Fibroblast of skin of scalp (primary cell): ENCODE measurements at regions not wholly inside any gene's neighbourhood (a gene's known extent, or its start where the extent isn't known, plus 50 kb on each side); places are given as distances from the start of the nearest gene placed in this dataset.
A peak's percentile ranks its signal among the peaks of the same experiment; 100 is the strongest.
"Not testable (repeated sequence)": the region's sequence is repeated elsewhere in the genome, so short reads cannot be mapped to it uniquely, and the experiment has no call there.

Experiments
- DNase-seq: peaks from one replicate; pipeline ENCODE4 v3.0.0-alpha.2; 2013

DNA sequence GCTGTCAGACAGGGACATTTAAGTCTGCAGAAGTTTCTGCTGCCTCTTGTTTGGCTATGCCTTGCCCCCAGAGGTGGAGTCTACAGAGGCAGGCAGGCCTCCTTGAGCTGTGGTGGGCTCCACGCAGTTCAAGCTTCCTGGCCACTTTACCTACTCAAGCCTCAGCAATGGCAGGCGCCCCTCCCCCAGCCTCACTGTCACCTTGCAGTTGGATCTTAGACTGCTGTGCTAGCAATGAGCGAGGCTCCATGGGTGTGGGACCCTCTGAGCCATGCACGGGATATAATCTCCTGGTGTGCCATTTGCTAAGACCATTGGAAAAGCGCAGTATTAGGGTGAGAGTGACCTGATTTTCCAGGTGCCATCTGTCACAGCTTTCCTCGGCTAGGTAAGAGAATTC is 542.7 kb upstream of the SEMA6A start:
- not testable (repeated sequence) for DNase-seq

DNA sequence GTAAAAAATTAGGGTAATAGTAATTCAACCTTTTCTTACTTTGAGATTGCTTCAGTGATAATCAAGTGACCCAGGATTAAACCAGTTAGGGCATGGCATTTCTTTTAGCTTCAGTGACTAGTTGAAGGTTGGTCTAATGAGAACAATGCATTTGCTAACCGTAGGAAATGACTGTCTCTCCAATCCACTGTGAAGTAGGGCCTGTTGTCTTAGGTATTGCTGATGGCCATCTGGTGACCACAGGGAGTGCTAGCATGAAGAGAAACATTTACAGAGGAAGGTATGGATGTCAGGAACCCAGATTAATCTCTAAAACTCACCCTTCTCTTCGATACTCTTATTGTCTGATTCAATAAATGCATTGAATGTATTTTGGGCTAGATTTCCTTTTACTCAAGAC is 535.9 kb upstream of the SEMA6A start:
- no peak for DNase-seq

DNA sequence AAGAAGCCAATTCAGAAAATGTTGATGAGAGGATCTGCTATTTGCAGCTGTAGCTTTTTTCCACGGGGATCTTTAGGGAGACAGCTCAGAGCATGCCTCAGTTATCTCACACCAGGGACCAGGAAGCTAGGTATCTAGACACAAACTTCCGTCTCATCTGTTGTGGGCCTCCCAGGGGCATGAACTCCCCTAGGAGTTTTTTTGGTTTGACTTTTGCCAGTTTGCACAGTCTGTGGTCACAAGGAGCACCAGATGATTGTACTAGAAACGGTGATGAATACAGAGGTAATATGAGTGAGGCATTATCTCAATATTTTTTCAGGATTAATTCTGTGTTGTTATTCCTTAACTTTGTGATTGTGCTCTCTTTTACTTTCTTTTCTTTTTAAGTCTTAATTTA is 533.2 kb upstream of the SEMA6A start:
- DNase-seq: no peak

DNA sequence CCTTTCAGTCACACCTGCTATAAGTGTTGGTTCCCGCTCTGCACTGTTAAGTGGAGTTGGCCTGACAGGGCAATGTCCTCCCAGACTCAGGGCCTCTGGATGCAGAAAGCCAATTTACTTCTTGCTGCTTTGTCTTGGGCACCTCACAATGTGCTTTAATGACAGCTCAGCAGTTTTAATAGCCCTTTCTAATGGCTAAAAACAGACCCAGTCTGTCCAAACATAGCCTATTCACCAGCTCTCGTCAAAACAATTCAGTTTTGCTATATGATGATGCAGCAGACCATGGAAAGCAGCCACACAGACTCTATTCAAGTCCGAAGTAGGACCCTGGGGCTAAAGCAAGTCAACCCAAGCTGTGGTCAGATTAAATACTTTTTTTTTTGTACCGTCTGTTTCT is 529.1 kb upstream of the SEMA6A start:
- DNase-seq: no peak

DNA sequence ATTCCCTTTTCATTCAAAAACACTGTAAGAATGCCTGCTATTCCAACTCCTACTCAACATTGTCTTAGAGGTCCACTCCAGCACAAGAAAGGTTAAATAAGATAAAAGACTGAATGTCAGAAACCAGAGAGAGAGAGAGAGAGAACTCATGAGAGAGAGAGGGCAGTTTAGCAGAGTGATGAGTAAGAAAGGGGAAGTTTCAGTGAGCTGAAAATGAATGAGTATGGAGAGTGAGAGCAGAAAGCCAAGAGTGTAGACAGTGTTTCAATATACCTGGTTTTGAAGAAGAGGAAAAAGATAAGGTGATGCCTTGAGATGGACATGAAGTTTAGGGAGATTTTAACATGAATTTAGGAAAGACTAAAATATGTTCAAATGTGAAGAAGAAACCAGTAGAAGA is 528.0 kb upstream of the SEMA6A start:
- DNase-seq: no peak

DNA sequence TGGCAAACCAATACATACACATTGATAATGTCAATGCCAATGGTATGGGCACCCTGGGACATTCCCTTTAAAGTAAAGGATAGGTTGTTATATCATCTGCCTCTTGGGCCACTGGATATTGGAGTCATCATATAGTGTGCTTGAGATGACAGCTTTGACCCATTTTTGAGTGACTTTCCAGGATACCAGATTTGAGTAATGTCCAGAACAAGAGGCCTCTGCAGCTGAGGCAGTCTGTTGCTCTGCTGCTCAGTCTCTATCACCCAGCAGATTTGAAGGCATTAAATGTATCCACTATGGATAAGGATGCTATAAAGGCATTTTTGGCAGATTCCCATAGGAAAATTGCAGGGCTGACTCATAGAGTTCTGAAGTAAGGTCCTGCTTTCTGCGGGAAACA is 525.6 kb upstream of the SEMA6A start:
- no peak for DNase-seq

DNA sequence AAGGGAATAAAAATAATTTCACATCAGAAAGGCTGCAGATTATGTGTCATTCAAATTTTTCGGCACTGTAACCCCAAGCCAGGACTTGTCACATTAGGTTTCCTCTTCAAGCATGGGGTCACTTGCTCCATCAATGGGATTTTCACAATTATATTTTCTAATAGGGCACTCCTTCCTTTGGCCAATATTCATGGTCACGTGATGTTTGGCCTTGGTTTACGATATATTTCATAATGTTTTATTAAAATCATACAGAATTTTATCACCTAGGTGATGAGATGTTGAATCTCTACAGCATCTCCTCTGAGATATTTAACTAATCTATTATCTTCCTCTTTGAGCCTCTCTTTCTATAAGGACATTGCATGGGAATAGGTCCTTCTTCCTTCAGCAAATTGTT is 523.5 kb upstream of the SEMA6A start:
- no peak for DNase-seq

DNA sequence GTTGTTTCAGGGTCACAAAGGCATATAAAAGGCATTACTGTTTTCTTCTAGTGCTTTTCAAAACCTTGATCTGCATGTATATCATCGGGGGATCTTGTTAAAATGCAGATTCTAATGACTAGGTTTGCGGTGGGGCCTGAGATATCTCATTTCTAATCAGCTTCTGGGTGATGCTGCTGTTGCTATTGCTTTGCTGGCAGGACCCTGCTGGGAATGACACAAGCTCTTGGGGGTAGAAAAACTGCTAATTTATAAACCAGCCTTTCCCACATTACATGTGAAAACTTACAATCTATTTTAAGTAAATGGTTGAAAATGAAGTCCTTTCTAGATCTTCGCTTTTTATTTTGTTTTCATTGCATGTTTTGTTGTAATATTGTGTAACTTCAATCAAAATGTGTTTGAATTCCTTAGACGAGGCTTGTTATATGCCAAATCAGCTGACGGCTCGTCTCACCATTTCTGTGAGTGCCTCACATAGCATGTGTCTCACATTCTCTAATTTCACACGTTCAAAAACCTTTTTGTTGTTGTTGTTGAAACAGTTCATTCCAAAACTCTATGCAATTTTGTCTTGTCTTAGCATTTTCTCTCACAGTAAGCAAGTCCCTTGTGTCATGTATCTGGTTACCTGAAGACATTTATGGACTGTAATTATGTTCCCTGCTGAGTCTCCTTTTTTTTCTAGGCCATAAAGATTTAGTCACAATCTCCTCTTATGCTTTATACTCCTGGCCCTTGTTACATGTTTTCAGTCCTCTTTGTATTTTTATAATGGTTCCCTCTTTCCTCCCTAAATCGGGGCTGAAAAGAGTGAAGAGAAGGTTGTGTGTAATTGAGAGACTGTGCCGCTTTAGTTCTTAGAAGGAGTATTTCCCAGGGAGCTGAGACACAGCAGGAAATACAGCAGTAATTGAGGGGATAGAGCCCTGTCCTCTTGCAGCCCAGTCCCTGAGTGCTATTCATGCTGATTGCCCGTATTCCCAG is 521.0 kb upstream of the SEMA6A start:
- DNase-seq: no peak

DNA sequence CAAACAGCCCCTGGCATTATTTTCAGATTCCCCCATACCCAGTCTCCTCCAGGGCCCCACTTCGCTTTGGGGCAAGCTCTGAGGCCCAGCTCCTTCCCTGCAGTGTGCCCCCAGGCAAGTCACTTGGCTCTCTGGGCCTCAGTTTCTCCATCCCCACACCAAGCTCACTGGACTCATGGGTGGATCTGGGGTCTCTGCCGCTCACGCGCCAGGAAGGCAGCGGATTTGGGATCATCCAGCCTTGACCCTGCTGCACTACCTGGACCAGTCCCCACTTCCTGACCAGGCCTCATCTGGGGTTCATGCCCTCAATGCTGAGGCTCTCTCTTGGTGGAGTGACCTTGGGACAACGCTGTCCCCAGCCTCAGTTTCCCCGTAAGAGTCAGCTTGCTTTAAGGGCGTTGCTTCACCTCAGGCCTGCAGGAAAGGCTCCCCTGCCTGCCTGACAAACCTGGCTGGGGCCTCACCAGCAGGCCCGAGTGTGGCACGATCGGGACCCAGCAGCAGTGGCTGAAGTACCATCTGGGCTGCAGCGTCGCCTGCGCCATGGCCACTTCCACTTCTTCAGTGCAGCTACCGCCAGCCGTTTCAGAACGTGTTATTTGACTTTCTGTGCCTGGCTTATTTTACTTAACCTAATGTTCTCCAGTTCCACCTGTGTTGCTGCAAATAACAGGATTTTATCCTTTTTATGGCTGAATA is 519.6 kb upstream of the SEMA6A start:
- DNase-seq: no peak

DNA sequence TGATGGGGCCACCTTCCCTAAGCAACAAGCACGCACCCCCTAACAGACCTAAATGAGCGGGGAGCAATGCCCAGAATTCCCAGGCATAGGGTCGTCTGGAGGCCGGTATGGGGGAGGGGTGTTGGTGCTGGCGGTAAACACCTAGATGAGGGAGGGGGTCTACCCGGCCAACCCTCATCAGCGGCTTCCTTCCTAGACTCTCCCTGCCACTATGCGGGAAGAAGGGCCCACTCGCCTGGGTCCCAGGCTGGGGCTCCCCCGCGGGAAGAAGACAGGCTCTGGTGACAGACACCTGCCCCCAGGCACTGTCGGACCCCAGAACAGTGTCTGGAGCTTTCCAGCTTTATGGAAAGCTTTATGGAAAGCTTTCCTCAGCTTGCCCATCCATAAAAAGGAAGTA is 519.0 kb upstream of the SEMA6A start:
- no peak for DNase-seq

DNA sequence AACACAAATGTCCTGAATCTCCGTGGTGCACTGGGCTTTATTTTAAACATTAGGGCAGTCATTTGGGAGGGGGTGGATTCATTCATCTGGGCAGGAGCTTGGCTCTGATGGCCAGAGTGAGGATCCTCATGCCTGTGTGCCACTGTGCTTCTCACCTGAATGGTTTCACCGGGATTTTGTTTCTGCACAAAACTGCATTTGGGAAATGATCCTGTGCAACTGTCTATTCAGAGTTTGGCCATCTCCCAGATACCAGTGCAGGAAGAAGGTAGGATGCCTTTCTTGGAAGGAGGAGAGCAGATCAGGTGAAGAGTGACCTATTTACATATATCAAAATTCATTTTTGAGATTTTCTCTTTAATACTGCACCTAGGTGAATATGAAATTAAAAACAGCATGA is 514.4 kb upstream of the SEMA6A start:
- DNase-seq: no peak

DNA sequence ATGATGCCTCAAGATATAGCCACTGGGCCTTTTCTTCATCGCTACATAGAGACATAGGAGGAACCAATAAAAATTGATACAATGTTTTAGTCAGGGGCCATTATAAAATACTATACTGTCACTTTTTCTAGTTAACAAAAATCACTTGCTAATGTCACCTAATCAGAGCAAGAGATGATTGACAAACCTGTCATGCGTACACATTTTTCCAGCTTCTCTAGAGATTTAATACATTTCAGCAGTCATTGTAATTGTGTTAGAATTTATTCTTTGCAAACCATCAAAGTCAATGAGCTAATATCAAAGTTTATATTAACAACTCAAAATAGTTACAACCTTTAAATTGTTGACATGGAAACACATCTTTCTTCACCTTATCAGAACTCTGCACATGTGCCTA is 513.6 kb upstream of the SEMA6A start:
- DNase-seq: no peak

DNA sequence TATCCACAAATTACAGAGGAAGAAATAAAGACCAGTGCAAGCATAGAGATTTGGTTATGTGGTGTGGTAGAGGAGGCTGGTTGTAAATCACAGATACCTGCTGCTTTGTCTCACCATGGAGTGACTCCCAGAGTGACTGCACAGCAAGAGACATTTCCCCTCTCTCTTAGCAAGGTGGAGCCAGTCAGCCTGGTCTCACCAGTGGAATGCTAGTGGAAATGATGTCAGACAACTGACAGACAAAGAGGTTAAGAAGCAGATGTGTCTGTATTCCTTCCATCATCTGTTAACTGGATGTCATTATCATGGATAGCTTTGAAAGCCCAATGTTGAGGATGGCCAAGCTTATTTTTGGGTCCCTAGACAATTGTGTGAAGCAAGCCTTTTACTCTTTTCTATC is 509.4 kb upstream of the SEMA6A start:
- no peak for DNase-seq

DNA sequence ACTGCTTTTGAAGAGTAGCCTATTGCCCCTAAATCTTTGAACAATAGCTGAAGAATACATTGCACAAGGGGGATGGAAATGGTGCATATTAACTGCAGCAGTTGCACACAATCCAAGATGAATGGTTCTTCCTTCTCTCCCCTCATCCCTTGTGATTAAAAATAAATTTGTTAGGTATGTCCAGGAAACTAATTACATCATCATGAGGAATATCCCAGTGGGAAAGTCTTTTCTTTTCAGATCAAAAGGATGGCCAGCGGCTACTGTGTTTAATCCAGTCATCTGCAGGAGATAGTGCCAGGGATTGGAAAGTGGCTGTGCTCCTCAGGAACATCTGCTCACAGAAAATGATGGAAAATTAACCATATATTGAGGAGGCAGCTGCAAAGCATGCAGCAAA is 508.4 kb upstream of the SEMA6A start:
- DNase-seq: no peak

DNA sequence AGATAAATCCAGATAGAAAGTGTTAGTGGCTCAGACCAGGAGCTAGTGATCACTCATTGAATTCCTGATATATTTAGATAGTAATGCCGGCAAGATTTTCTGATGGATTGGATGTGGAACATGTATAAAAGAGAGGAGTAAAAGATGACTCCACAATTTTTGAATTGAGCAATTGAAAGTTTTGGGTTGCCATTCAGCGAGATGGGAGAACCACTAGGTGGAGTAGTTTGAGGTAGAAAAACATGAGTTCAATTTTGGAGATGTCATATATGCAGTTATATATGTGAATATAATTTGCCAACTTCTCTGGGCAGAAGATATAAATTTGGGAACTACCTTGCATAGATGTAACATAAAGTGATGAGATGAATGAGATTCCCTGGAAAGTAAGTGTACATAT is 502.5 kb upstream of the SEMA6A start:
- peak; percentile 5 for DNase-seq

DNA sequence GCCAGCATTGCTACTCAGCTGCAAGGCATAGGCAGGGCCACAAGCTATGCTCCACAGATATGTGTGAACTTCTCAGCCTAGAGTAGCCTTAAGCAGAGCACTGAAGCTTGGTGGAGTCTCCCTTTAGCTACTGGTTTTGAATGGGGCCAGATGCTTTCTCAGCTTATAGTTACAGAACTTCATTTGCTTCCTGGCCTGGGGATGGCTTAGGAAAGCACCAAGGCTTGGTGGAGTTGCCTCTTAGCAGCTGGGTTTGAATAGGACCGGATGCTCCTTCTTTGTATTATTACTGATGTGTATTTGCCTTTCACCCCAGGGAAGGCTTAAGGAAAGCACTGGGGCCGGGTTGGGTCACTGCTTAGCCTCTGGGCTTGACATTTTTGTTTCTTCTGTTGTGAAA is 497.8 kb upstream of the SEMA6A start:
- DNase-seq: no peak

DNA sequence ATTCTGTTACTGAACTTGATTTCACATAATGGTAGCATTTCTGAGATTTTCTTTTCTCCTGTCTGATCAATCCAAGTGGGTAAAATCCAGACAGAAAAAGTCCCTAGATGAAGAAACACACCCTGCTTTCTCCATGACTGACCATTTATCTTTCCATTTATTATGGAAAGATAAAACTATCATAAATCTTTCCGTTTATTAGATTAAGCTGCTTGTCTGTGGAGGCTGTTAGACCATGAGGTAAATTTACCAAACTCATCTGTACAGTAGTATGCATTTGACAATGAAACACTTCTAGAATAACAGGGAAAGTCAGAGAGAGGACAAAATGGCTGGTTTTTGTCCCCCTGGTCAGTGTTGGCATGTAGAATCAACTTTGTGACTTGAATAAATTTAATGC is 491.2 kb upstream of the SEMA6A start:
- DNase-seq: no peak

DNA sequence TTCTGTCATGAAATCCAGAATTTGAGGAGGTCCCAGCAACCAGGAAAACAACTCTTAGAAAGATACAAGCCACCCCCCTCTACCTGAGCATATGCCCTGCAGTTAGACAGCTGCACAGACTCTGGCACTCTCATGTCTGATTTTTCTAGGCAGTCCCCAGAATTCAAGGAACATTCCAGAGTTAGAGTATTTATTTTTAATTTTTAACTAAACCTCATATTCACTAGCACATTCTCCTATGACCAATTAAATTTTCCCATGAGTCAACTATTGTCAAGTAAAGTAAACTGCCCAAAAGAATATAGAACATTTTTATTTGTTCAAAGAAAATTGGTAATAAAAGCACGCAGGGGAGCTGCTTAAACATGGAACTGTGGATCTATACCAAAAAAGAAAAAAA is 490.5 kb upstream of the SEMA6A start:
- no peak for DNase-seq

DNA sequence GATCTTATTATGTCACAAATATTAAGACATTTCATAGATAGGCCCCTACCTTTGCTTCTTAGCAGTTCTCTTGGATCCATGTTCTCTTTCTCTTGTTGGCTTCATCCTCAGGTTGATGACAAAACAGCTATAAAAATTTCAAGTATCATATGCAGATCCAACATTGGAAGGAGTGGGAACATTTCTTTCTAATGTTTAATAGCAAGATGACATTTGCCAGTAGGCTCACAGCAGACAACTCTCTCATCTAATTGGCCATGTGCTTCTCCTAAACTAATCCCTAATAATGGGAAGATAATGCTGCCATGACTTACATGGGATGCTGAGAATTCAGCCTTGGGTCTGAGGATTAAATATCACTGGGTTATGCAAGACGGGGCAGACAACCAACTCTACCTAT is 485.5 kb upstream of the SEMA6A start:
- DNase-seq: no peak

DNA sequence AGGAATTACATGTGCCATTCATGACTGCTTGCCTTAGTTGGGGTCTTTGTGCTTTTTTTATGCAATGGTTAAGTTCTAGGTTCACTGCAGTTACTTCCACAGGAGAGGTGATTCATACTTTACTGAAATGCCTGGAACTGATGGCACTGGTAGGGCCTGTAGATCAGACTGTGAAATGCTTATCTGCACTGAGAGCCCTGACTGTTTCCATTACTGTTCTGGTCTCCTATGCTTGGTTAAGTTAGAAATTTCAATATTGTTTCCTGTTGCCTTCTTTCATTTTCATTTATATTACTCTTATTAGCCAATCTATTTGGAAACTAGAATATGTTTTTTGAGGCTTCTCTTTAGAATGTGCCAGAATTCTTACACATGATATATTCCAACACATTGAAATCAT is 484.1 kb upstream of the SEMA6A start:
- no peak for DNase-seq

DNA sequence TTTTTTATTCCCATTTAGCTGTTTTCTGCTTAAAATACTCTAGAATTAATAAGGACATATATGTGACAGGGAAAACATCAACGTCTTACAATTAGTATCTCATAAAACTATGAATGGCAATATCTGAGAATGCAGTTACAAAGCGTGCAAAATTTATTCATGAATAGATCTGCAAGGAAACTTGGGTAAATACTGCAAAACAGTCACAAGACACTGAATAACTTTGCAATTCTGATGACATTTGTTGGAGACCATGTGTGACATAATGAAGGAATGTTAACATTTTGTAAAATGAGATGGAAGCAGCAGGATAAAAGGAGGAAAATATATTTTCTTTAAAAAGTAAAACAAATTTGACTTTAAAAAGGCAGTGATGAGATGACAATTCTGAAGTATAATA is 480.9 kb upstream of the SEMA6A start:
- no peak for DNase-seq

DNA sequence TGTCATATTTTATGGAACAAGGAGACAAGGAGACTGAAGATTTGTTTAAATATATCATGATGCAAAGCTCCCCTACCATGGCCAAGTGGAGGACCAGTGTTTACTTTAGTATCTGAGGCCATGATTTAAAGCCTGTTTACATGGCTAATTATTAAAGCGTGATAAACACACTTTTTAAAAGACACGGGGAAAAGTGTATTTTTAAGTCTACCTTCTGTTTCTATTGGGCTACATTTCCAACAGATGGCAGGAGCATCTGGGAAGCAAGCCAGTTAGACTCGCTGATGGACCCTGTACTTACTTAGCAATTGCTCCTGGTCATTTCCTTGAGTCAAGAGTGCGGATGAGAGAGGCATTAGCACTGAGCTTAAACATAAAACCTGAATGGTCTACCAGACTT is 480.3 kb upstream of the SEMA6A start:
- DNase-seq: no peak

DNA sequence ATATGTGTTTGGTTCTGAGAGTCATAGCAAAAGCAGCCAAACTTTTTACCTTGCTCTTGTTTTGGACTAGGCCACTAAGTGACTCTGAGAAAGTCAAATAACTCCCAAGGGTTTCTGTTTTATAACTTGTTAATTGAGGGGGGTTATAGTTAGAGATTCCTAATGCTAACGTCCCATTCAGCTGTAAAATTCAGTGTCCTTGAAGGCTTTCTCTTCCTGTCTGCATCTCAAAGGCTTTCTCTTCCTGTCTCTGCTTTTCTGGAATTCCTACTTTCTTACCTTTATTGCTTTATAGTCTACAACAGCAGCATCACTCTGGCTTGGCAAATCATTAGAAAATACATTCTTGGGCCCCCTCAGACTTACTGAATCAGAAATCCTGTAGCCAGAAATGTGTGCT is 479.5 kb upstream of the SEMA6A start:
- no peak for DNase-seq

DNA sequence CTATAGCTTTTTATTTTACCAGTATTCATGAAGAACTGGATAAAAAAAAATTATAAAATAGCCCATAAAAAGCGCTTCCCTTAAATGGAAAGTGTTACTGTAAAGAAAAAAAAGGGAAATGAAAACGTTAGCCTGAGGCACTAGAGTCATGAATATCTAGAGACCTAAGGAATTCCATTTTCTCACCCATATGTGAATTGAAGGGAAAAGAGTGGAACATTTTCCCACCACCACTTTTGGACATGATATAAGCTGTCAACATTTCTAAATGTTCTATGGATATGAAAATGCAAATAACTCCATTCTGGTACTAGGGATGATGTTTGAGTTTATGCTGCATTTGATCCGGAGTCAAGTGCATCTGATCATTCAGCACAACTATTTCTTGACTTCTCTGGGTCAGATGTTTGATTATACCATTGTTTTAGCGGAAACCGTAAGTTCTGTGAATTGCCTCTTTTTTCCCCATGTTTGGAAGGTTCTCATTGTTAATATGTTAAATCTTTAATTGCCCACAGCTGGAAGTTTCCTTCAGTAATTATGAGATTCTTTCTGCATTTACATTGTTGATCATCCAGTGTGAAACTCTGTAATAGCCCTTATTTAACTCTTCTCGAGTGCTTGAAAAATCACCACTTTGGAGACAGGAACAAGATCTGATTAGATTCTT is 467.4 kb upstream of the SEMA6A start:
- no peak for DNase-seq
